IMR-90 (cell line): ENCODE measurements at regions not wholly inside any gene's neighbourhood (a gene's known extent, or its start where the extent isn't known, plus 50 kb on each side); places are given as distances from the start of the nearest gene placed in this dataset.

Source experiments
- ATAC-seq: fragments of 200-7000 bp; cut with Tn5 transposase; 2 replicates; pipeline ENCODE4 v1.9.1; 2020; ENCODE audit warnings: low read depth, mild to moderate bottlenecking, moderate library complexity
- BruUV-seq: library from RNA; stranded (reverse); fragments of 400-500 nt; replicated peaks from 2 replicates; lab custom pipeline; 2021; lab: Mats Ljungman, UMichigan
- CTCF ChIA-PET: fragments of 300-600 bp; formaldehyde crosslinking; extraction: SDS; loops from one replicate; lab custom pipeline; 2021; ENCODE audit warnings: antibody characterized with exemption; lab: Yijun Ruan, JAX
- POLR2A ChIA-PET: fragments of 300-600 bp; sonication (Branson Sonifier 250); formaldehyde crosslinking; loops from one replicate; lab custom pipeline; 2022; ENCODE audit warnings: antibody characterized with exemption; ENCODE audit not compliant: unreplicated experiment; lab: Charles Lee
- DNase-seq: peaks from one replicate; pipeline ENCODE4 v3.0.0; 2013
- H2AFZ ChIP-seq: replicated peaks from 2 replicates; pipeline ENCODE3; 2013; ENCODE audit warnings: low read length, mild to moderate bottlenecking; ENCODE audit not compliant: poor library complexity
- H2AK5ac ChIP-seq: 2 replicates; pipeline ENCODE4 v1.6.1; 2013; ENCODE audit warnings: low read depth, low read length, inconsistent platforms
- H2AK9ac ChIP-seq: replicated peaks from 2 replicates; pipeline ENCODE3; 2013; ENCODE audit warnings: mild to moderate bottlenecking, low read depth, low read length, moderate library complexity; ENCODE audit not compliant: poor library complexity
- H2BK120ac ChIP-seq: 2 replicates; pipeline ENCODE4 v1.6.1; 2013; ENCODE audit warnings: low read depth, low read length, inconsistent platforms
- H2BK15ac ChIP-seq: 3 replicates; pipeline ENCODE4 v1.6.1; 2013; ENCODE audit warnings: low read depth, low read length, inconsistent platforms
- H2BK20ac ChIP-seq: 2 replicates; pipeline ENCODE4 v1.6.1; 2013; ENCODE audit warnings: low read depth, mild to moderate bottlenecking, inconsistent platforms, low read length, moderate library complexity
- H2BK5ac ChIP-seq: 2 replicates; pipeline ENCODE4 v1.6.1; 2013; ENCODE audit warnings: mild to moderate bottlenecking, low read depth, low read length, inconsistent platforms; ENCODE audit not compliant: poor library complexity, severe bottlenecking
- H3K14ac ChIP-seq: replicated peaks from 2 replicates; pipeline ENCODE4 v1.6.1; 2013; ENCODE audit warnings: low read depth, low read length, inconsistent platforms
- H3K18ac ChIP-seq: 2 replicates; pipeline ENCODE4 v1.6.1; 2013; ENCODE audit warnings: low read depth, low read length, control low read depth
- H3K23ac ChIP-seq: 2 replicates; pipeline ENCODE4 v1.6.1; 2013; ENCODE audit warnings: low read depth, low read length, inconsistent platforms
- H3K27ac ChIP-seq: 2 replicates; pipeline ENCODE4 v1.5.1; 2013; ENCODE audit warnings: mild to moderate bottlenecking, control low read depth, low read length; ENCODE audit not compliant: insufficient read depth
- H3K27me3 ChIP-seq: 2 replicates; pipeline ENCODE4 v1.6.1; 2013; ENCODE audit warnings: low read length; ENCODE audit not compliant: control insufficient read depth, insufficient read depth
- H3K36me3 ChIP-seq: 2 replicates; pipeline ENCODE4 v1.6.1; 2013; ENCODE audit warnings: low read length, mixed read lengths; ENCODE audit not compliant: control insufficient read depth, insufficient read depth
- H3K4ac ChIP-seq: 2 replicates; pipeline ENCODE4 v1.6.1; 2013; ENCODE audit warnings: low read depth, low read length, inconsistent platforms
- H3K4me1 ChIP-seq: 2 replicates; pipeline ENCODE4 v1.6.1; 2013; ENCODE audit warnings: low read length, mixed read lengths; ENCODE audit not compliant: control insufficient read depth, insufficient read depth
- H3K4me2 ChIP-seq: 2 replicates; pipeline ENCODE4 v1.6.1; 2013; ENCODE audit warnings: low read depth, mild to moderate bottlenecking, control low read depth, low read length, moderate library complexity
- H3K4me3 ChIP-seq: 2 replicates; pipeline ENCODE4 v1.5.1; 2013; ENCODE audit warnings: low read depth, mild to moderate bottlenecking, control low read depth, low read length, moderate library complexity; ENCODE audit not compliant: insufficient read depth
- H3K56ac ChIP-seq: 2 replicates; pipeline ENCODE4 v1.6.1; 2013; ENCODE audit warnings: low read length, inconsistent platforms; ENCODE audit not compliant: insufficient read depth; ENCODE audit errors: extremely low read depth
- H3K79me1 ChIP-seq, 2 experiments: 2 replicates each; pipeline ENCODE4 v1.6.1; 2013; ENCODE audit warnings: low read length in 2 of 2, inconsistent platforms in 1 of 2, low read depth in 1 of 2
- H3K9ac ChIP-seq: 2 replicates; pipeline ENCODE4 v1.6.1; 2013; ENCODE audit warnings: low read depth, low read length, control low read depth
- H3K9me1 ChIP-seq: 2 replicates; pipeline ENCODE4 v1.6.1; 2013; ENCODE audit warnings: low read length, inconsistent platforms; ENCODE audit not compliant: insufficient read depth
- H3K9me3 ChIP-seq: 2 replicates; pipeline ENCODE4 v1.6.1; 2013; ENCODE audit warnings: low read length; ENCODE audit not compliant: control insufficient read depth, insufficient read depth
- H4K20me1 ChIP-seq: 2 replicates; pipeline ENCODE4 v1.6.1; 2013; ENCODE audit warnings: low read length, inconsistent platforms; ENCODE audit not compliant: insufficient read depth
- H4K5ac ChIP-seq: 2 replicates; pipeline ENCODE4 v1.6.1; 2013; ENCODE audit warnings: mild to moderate bottlenecking, low read depth, low read length, control low read depth
- H4K8ac ChIP-seq, 2 experiments: 2 replicates each; pipeline ENCODE4 v1.6.1; 2013; ENCODE audit warnings: low read depth in 2 of 2, low read length in 2 of 2, control low read depth in 1 of 2, inconsistent platforms in 1 of 2
- H4K91ac ChIP-seq: 2 replicates; pipeline ENCODE4 v1.6.1; 2013; ENCODE audit warnings: low read depth, low read length, inconsistent platforms; ENCODE audit not compliant: insufficient read depth
- BHLHE40 ChIP-seq: fragments of 150-350 bp; IDR thresholded peaks from 2 replicates; pipeline ENCODE4 v1.6.1; 2016; ENCODE audit warnings: mild to moderate bottlenecking, low read depth, low read length
- CEBPB ChIP-seq: IDR thresholded peaks from 2 replicates; pipeline ENCODE4 v1.6.1; 2012; ENCODE audit warnings: low read depth, low read length, improper control_type of control experiment
- CTCF ChIP-seq: conservative IDR thresholded peaks from 2 replicates; pipeline ENCODE4 v1.5.1; 2012; ENCODE audit warnings: mild to moderate bottlenecking, low read depth, low read length, improper control_type of control experiment
- ELK1 ChIP-seq: fragments of 150-350 bp; IDR thresholded peaks from 2 replicates; pipeline ENCODE4 v1.6.1; 2016; ENCODE audit warnings: low read depth, mild to moderate bottlenecking, low read length, moderate library complexity, borderline replicate concordance
- FOS ChIP-seq: fragments of 150-350 bp; IDR thresholded peaks from 2 replicates; pipeline ENCODE4 v1.6.1; 2016; ENCODE audit warnings: low read depth, low read length
- MAFK ChIP-seq: IDR thresholded peaks from 2 replicates; pipeline ENCODE4 v1.6.1; 2012; ENCODE audit warnings: low read depth, low read length, improper control_type of control experiment
- MXI1 ChIP-seq: IDR thresholded peaks from 2 replicates; pipeline ENCODE4 v1.6.1; 2012; ENCODE audit warnings: low read depth, mild to moderate bottlenecking, low read length, moderate library complexity, borderline replicate concordance
- POLR2A ChIP-seq: IDR thresholded peaks from 2 replicates; pipeline ENCODE4 v1.6.1; 2012; ENCODE audit warnings: mild to moderate bottlenecking, low read depth, low read length
- RCOR1 ChIP-seq: IDR thresholded peaks from 2 replicates; pipeline ENCODE4 v1.6.1; 2012; ENCODE audit warnings: mild to moderate bottlenecking, low read length, improper control_type of control experiment; ENCODE audit not compliant: insufficient replicate concordance
- RFX5 ChIP-seq: IDR thresholded peaks from 2 replicates; pipeline ENCODE4 v1.8.0; 2012; ENCODE audit warnings: low read depth, mild to moderate bottlenecking, low read length, moderate library complexity
- USF2 ChIP-seq: fragments of 150-350 bp; IDR thresholded peaks from 2 replicates; pipeline ENCODE4 v1.6.1; 2017; ENCODE audit warnings: mild to moderate bottlenecking, antibody characterized with exemption, low read length, low read depth
- WGBS, 2 experiments: methylation state at CpG; one replicate each; pipeline versions ENCODE4 v1.1.5 to v1.1.7; 2013; ENCODE audit warnings: missing lambda C conversion rate in 2 of 2; ENCODE audit not compliant: insufficient read length in 1 of 2; ENCODE audit errors: extremely low coverage in 2 of 2; 5-methylcytosine and 5-hydroxymethylcytosine counted together
- dilution Hi-C: fragments of 300-500 bp; cut with HindIII; formaldehyde crosslinking; loops from one replicate; pipeline ENCODE4 v1.14.3; 2018; ENCODE audit warnings: low sequenced_read_pairs; ENCODE audit not compliant: unreplicated experiment
- in situ Hi-C: fragments of 300-500 bp; cut with MboI; formaldehyde crosslinking; loops from 3 replicates; pipeline ENCODE4 v1.14.3; 2019; ENCODE audit warnings: low sequenced_read_pairs, inconsistent platforms, mixed read lengths
- intact Hi-C: fragments of 100-400 bp; cut with micrococcal nuclease; formaldehyde crosslinking; loops from 2 replicates; pipeline ENCODE4 v1.10.0; 2022

- Histone ChIP-seq H2AK5ac (no peak overlapping the region), H3K4ac (no peak overlapping the region), H2AK9ac (no peak overlapping the region), H2BK15ac (no peak overlapping the region), H3K27me3 (no peaks in the 10 kb centered on the region), H2BK5ac (no peak overlapping the region), H4K91ac (no peak overlapping the region), H3K14ac (no peak overlapping the region), H3K79me1 (no peaks in the 10 kb centered on the region), H2BK20ac (no peak overlapping the region), H2AFZ (no peak overlapping the region), H3K18ac (no peak overlapping the region), H3K56ac (no peak overlapping the region), H3K36me3 (no peaks in the 10 kb centered on the region), H3K4me2 (no peak overlapping the region), H3K9ac (no peak overlapping the region), H3K4me1 (no peaks in the 10 kb centered on the region), H4K8ac (no peak overlapping the region), H3K23ac (no peak overlapping the region), H3K4me3 (no peak overlapping the region), H3K27ac (no peak overlapping the region), H3K9me1 (no peaks in the 10 kb centered on the region), H4K20me1 (no peaks in the 10 kb centered on the region), H4K5ac (no peak overlapping the region), H3K9me3 (no peaks in the 10 kb centered on the region), H2BK120ac (no peak overlapping the region)
- peak; percentile 60 for DNase-seq
- peak; percentile 76 for ATAC-seq
- dilution Hi-C loops, result no loop called here
- intact Hi-C loops, result no loop called here
- ChIA-PET CTCF (no interaction called here), POLR2A (no interaction called here)
- TF ChIP-seq MAFK (no peak), USF2 (no peak), FOS (no peak), RCOR1 (no peak), MXI1 (no peak), CTCF (no peak), RFX5 (no peak), CEBPB (no peak), POLR2A (no peak), BHLHE40 (no peak), ELK1 (no peak)
- no TSS peak for BruUV-seq
- in situ Hi-C loops, result no loop called here
- no CpG with 5 or more reads among the region's 2 CpGs for WGBS, 2 experiments
Measured at GRCh38 chr3:174710612-174711011, 148.5 kb upstream of the NAALADL2 start.
